ENCODE measurements at regions not wholly inside any gene's neighbourhood (a gene's known extent, or its start where the extent isn't known, plus 50 kb on each side); places are given as distances from the start of the nearest gene placed in this dataset.

GRCh38 chr15:72902919-72903260 lies 119.3 kb upstream of the ADPGK start:
- FAIRE-seq, result no peak
- TF ChIP-seq CTCF (IDR thresholded peaks at IDR 0.05; ENCODE audit: insufficient read depth, missing control alignments), result no peak
- no peak for DNase-seq (ENCODE audit: insufficient read length, low spot score)

- no peak for TF ChIP-seq CTCF (IDR thresholded peaks at IDR 0.05; ENCODE audit: insufficient read depth, missing control alignments)
- FAIRE-seq (no peak), DNase-seq (ENCODE audit: insufficient read length, low spot score) (no peak)
Observed at GRCh38 chr15:72902245-72902918, 118.8 kb upstream of the ADPGK start.

- FAIRE-seq (peak; percentile 46), DNase-seq (ENCODE audit: insufficient read length, low spot score) (no peak)
- no peak for TF ChIP-seq CTCF (IDR thresholded peaks at IDR 0.05; ENCODE audit: insufficient read depth, missing control alignments)
Observed at GRCh38 chr15:72892986-72893385, 109.4 kb upstream of the ADPGK start.

GRCh38 chr15:72890043-72890442 lies 106.5 kb upstream of the ADPGK start:
- peak; percentile 66 for FAIRE-seq

GRCh38 chr15:72889545-72889944 lies 106.0 kb upstream of the ADPGK start:
- FAIRE-seq (peak; percentile 21), DNase-seq (ENCODE audit: insufficient read length, low spot score) (no peak)
- TF ChIP-seq CTCF (IDR thresholded peaks at IDR 0.05; ENCODE audit: insufficient read depth, missing control alignments), result no peak

More at GRCh38 chr15:72890043-72890442, 106.5 kb upstream of the ADPGK start:
- no peak for TF ChIP-seq CTCF (IDR thresholded peaks at IDR 0.05; ENCODE audit: insufficient read depth, missing control alignments)
- no peak for DNase-seq (ENCODE audit: insufficient read length, low spot score)

- DNase-seq (ENCODE audit: insufficient read length, low spot score) (no peak), FAIRE-seq (no peak)
Observed at GRCh38 chr15:72888811-72889210, 105.3 kb upstream of the ADPGK start.

More at GRCh38 chr15:72888811-72889210, 105.3 kb upstream of the ADPGK start:
- no peak for TF ChIP-seq CTCF (IDR thresholded peaks at IDR 0.05; ENCODE audit: insufficient read depth, missing control alignments)

Measured in D721Med (cell line).